SKM-1 (cell line): ENCODE measurements at regions not wholly inside any gene's neighbourhood (a gene's known extent, or its start where the extent isn't known, plus 50 kb on each side); places are given as distances from the start of the nearest gene placed in this dataset.
"Not testable (repeated sequence)": the region's sequence is repeated elsewhere in the genome, so short reads cannot be mapped to it uniquely, and the experiment has no call there.

ENCODE experiments used
- DNase-seq: peaks from one replicate; lab custom pipeline; 2025; ENCODE audit not compliant: unreplicated experiment; lab: John Stamatoyannopoulos, UW

GRCh38 chr4:189551931-189552670, 388.6 kb upstream of the FRG1 start:
- DNase-seq: not testable (repeated sequence)

- not testable (repeated sequence) for DNase-seq
Observed at GRCh38 chr4:189560605-189561004, 380.1 kb upstream of the FRG1 start.

- not testable (repeated sequence) for DNase-seq
Observed at GRCh38 chr4:189563751-189564150, 376.9 kb upstream of the FRG1 start.

GRCh38 chr4:189566271-189566670, 374.4 kb upstream of the FRG1 start:
- not testable (repeated sequence) for DNase-seq

GRCh38 chr4:189566900-189567299, 373.8 kb upstream of the FRG1 start:
- peak; percentile 79 for DNase-seq

- DNase-seq: not testable (repeated sequence)
Observed at GRCh38 chr4:189579645-189580044, 361.0 kb upstream of the FRG1 start.

GRCh38 chr4:189586908-189587632, 353.6 kb upstream of the FRG1 start:
- not testable (repeated sequence) for DNase-seq

GRCh38 chr4:189589201-189589600, 351.5 kb upstream of the FRG1 start:
- not testable (repeated sequence) for DNase-seq

- DNase-seq: no peak
Observed at GRCh38 chr4:189592890-189593289, 347.8 kb upstream of the FRG1 start.

- DNase-seq: no peak
Observed at GRCh38 chr4:189597341-189597740, 343.3 kb upstream of the FRG1 start.

GRCh38 chr4:189600264-189600663, 340.4 kb upstream of the FRG1 start:
- DNase-seq: no peak

GRCh38 chr4:189600718-189601435, 339.8 kb upstream of the FRG1 start:
- no peak for DNase-seq

- DNase-seq: not testable (repeated sequence)
Observed at GRCh38 chr4:189602827-189603226, 337.8 kb upstream of the FRG1 start.

- DNase-seq: not testable (repeated sequence)
Observed at GRCh38 chr4:189610571-189610970, 330.1 kb upstream of the FRG1 start.

- DNase-seq: no peak
Observed at GRCh38 chr4:189613207-189613606, 327.5 kb upstream of the FRG1 start.

GRCh38 chr4:189615217-189615663, 325.4 kb upstream of the FRG1 start:
- DNase-seq: no peak

GRCh38 chr4:189617741-189618140, 322.9 kb upstream of the FRG1 start:
- not testable (repeated sequence) for DNase-seq

- not testable (repeated sequence) for DNase-seq
Observed at GRCh38 chr4:189619441-189620250, 321.0 kb upstream of the FRG1 start.

- DNase-seq: not testable (repeated sequence)
Observed at GRCh38 chr4:189622574-189622973, 318.1 kb upstream of the FRG1 start.

GRCh38 chr4:189627041-189627440, 313.6 kb upstream of the FRG1 start:
- DNase-seq: not testable (repeated sequence)

- DNase-seq: not testable (repeated sequence)
Observed at GRCh38 chr4:189629733-189630132, 310.9 kb upstream of the FRG1 start.
